ENCODE measurements at regions not wholly inside any gene's neighbourhood (a gene's known extent, or its start where the extent isn't known, plus 50 kb on each side); places are given as distances from the start of the nearest gene placed in this dataset.

DNA sequence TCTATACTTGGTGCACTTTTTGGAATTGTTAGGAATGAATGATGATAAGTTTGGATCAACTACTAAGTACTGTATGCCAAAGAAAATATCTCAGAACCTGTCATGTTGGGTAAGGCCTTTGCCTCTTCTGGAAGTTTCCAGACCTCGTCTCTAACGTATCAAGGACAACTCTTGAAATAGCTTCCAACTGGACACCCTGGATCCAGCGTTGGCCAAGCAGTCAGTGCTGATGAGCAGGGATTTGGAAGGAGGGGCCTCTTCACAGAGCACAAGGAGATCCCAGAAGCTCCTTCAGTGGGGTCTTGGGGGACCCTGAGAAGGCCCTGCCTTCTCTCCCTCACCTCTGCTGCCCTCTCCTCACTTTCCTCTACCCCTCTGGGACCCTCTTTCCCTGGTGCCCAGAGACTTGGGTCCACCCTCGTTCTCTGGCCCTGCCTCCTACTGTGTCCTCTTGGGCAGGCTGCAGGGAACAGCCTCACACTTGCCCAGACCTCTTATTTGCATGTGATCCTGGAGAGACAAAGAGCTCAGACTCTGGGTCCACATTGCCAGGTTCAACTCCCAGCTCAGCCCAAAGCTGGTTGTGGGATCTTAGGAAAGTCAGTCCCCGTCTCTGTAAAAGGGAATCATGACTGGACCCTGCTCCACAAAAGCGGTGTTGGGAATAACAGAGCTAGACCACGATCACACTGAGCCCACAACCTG lies 145.8 kb downstream of the COL6A3 start:
- Mint-ChIP-seq H3K36me3 (ENCODE audit: low read depth) (no peaks in the 10 kb centered on the region), H3K9me3 (no peaks in the 10 kb centered on the region), H3K4me3 (no peak overlapping the region), H3K27me3 (ENCODE audit: insufficient read depth) (peaks cover 7% of the 10 kb centered on the region), H3K27ac (no peak overlapping the region), H3K4me1 (ENCODE audit: low read depth) (no peaks in the 10 kb centered on the region)
- intact Hi-C loops (cut with micrococcal nuclease), result no loop called here
- DNase-seq (ENCODE audit: low spot score), result no peak

DNA sequence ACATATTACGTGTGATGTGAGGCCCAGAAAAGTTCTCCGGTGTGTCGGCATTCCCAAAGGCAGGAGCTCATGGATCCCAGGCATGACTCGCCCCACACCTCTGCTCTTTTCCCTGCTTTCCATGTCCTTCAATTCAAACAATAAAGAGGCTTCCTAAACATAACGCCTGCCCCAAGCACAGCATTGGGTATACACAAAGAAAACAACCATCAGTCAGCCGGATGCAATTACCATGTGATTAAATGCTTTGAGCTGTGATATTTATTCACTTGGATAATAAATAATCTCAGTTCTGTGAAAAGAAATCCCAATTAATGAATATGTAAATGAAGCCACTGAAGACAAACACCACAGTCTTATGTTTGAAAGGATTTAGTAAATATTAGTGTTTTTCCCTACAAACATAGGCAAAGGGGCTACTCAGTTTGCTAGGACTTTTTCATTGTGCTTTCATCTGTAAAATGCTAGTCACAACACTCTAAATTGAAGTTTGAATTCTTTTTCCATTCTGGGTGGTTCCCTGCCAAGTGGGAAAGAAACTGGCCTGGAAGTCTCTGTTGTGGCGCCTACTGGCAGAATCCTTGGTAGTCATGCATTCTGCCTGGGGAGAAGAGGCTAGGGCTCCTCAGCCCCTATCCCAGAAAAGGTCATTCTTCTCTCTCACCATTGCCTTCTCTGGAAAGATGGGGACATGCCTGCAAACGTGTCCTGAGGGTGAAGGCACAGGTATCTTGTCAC lies 144.7 kb downstream of the COL6A3 start:
- intact Hi-C loops (cut with micrococcal nuclease), result no loop called here
- no peak for DNase-seq (ENCODE audit: low spot score)
- no peak overlapping the region for H3K4me3 Mint-ChIP-seq

DNA sequence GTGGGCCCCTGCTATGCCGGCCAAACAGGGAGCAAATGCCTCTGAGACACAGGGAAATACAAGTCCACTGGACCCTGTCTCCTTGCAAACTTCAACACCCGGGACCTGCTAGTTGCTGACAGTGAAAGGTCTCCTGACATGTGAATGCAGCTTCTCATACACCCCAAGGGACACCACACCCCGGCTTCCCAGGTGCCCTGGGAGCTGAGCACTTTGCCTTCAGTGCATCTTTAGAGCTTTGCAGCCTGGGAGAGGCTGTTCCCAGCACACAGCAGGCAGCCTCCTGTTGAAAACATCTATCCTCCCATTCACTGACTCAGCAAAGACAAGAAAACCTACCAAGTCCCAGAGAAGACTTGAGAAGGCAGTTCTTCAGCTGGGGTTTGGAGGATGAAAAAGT lies 143.4 kb downstream of the COL6A3 start:
- Mint-ChIP-seq H3K4me1 (ENCODE audit: low read depth) (no peaks in the 10 kb centered on the region), H3K27ac (no peak overlapping the region), H3K9me3 (no peaks in the 10 kb centered on the region), H3K36me3 (ENCODE audit: low read depth) (no peaks in the 10 kb centered on the region), H3K27me3 (ENCODE audit: insufficient read depth) (peaks cover 7% of the 10 kb centered on the region), H3K4me3 (no peak overlapping the region)
- intact Hi-C loops (cut with micrococcal nuclease), result no loop called here
- DNase-seq (ENCODE audit: low spot score), result no peak

More for the DNA sequence above, 144.7 kb downstream of the COL6A3 start:
- Mint-ChIP-seq H3K27ac (no peak overlapping the region), H3K9me3 (no peaks in the 10 kb centered on the region), H3K27me3 (ENCODE audit: insufficient read depth) (peaks cover 7% of the 10 kb centered on the region), H3K36me3 (ENCODE audit: low read depth) (no peaks in the 10 kb centered on the region), H3K4me1 (ENCODE audit: low read depth) (no peaks in the 10 kb centered on the region)

DNA sequence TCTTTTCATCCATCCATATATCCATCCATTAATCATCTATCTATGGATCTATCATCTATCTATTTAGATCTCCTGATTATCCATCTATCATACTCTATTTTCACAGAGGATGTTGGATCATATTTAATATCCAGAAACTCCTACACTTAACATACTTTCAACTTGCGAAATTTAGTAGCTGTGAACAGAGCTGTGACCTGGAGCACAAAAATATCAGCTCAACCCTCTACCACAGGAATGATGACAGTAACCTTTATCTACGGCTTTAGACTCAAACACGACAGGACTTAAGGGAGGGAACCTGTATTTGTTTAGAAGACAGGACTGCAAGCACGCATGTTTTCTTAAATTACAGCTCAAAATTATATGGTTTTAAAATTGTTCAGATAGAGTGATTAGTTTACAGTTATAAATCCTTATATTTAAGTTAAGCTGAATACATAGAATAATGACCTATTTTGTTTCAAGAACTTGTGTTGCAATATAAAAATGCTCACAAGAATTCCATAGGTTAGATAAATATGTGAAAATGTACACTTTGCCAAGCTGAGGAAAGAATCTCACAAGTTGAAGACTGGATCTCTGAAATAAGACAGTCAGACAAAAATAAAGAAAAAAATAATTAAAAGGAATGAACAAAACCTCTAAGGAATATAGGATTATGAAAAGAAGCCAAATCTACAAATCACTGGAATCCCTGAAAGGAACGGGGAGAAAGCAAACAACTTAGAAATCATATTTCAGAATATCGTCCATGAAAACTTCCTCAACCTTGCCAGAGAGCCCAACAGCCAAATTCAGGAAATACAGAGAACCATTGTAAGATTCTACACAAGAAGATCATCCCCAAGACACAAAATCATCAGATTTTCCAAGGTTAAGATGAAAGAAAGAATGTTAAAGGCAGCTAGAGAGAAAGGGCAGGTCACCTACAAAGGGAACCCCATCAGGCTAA lies 142.0 kb downstream of the COL6A3 start:
- Mint-ChIP-seq H3K4me1 (ENCODE audit: low read depth) (no peaks in the 10 kb centered on the region), H3K36me3 (ENCODE audit: low read depth) (no peaks in the 10 kb centered on the region), H3K27me3 (ENCODE audit: insufficient read depth) (peaks cover 9% of the 10 kb centered on the region), H3K4me3 (no peak overlapping the region), H3K9me3 (no peaks in the 10 kb centered on the region), H3K27ac (no peak overlapping the region)
- DNase-seq (ENCODE audit: low spot score), result no peak
- intact Hi-C loops (cut with micrococcal nuclease), result no loop called here

Data from activated T-helper 1 cell treated with anti-CD3 and anti-CD28 coated beads, Interleukin-12 subunit alpha, Interleukin-12 subunit beta, Interleukin-2, Interleukin-4 antibody, amounts not matched to agents 30 ng/mL and 10 ng/mL and 1 ng/mL, durations not matched to agents 14 hours and 24 hours and 36 hours (primary cell).